ENCODE measurements at regions not wholly inside any gene's neighbourhood (a gene's known extent, or its start where the extent isn't known, plus 50 kb on each side); places are given as distances from the start of the nearest gene placed in this dataset.

GRCh38 chr4:108272046-108272445, 103.3 kb upstream of the LEF1 start:
- Histone ChIP-seq H3K9ac (ENCODE audit: low read length) (no peak overlapping the region), H2AFZ (ENCODE audit: low read depth, low read length, severe bottlenecking) (no peak overlapping the region), H3K9me2 (replicated peaks; ENCODE audit: insufficient read depth, low read length) (no peaks in the 10 kb centered on the region), H3K36me3 (ENCODE audit: low read length) (no peaks in the 10 kb centered on the region), H3K27ac (ENCODE audit: low read depth, low read length) (no peak overlapping the region), H3F3A (ENCODE audit: insufficient read depth) (no peaks in the 10 kb centered on the region), H3K27me3 (ENCODE audit: low read length) (no peaks in the 10 kb centered on the region), H3K4me2 (ENCODE audit: low read depth, low read length, poor library complexity, severe bottlenecking) (no peak overlapping the region), H3K9me3 (ENCODE audit: insufficient read depth, low read length) (no peaks in the 10 kb centered on the region), H3K79me2 (ENCODE audit: insufficient read depth, low read length) (no peaks in the 10 kb centered on the region), H3K4me3 (ENCODE audit: insufficient read depth, low read length, poor library complexity, severe bottlenecking) (no peak overlapping the region), H4K20me1 (ENCODE audit: low read depth, low read length) (no peaks in the 10 kb centered on the region)
- TF ChIP-seq CTCF (IDR thresholded peaks at IDR 0.05; ENCODE audit: insufficient read depth, low read length, poor library complexity, severe bottlenecking) (no peak), EZH2phosphoT487 (conservative IDR thresholded peaks at IDR 0.05; ENCODE audit: low read length) (no peak)

GRCh38 chr4:108270466-108271450, 102.0 kb upstream of the LEF1 start:
- Histone ChIP-seq H3K9me2 (replicated peaks; ENCODE audit: insufficient read depth, low read length) (no peaks in the 10 kb centered on the region), H4K20me1 (ENCODE audit: low read depth, low read length) (no peaks in the 10 kb centered on the region), H3K4me2 (ENCODE audit: low read depth, low read length, poor library complexity, severe bottlenecking) (no peak overlapping the region), H3K9me3 (ENCODE audit: insufficient read depth, low read length) (no peaks in the 10 kb centered on the region), H2AFZ (ENCODE audit: low read depth, low read length, severe bottlenecking) (no peak overlapping the region), H3F3A (ENCODE audit: insufficient read depth) (no peaks in the 10 kb centered on the region), H3K79me2 (ENCODE audit: insufficient read depth, low read length) (no peaks in the 10 kb centered on the region), H3K27ac (ENCODE audit: low read depth, low read length) (no peak overlapping the region), H3K36me3 (ENCODE audit: low read length) (no peaks in the 10 kb centered on the region), H3K4me3 (ENCODE audit: insufficient read depth, low read length, poor library complexity, severe bottlenecking) (no peak overlapping the region), H3K27me3 (ENCODE audit: low read length) (no peaks in the 10 kb centered on the region), H3K9ac (ENCODE audit: low read length) (no peak overlapping the region)
- TF ChIP-seq EZH2phosphoT487 (conservative IDR thresholded peaks at IDR 0.05; ENCODE audit: low read length) (no peak), CTCF (IDR thresholded peaks at IDR 0.05; ENCODE audit: insufficient read depth, low read length, poor library complexity, severe bottlenecking) (no peak)

DNA sequence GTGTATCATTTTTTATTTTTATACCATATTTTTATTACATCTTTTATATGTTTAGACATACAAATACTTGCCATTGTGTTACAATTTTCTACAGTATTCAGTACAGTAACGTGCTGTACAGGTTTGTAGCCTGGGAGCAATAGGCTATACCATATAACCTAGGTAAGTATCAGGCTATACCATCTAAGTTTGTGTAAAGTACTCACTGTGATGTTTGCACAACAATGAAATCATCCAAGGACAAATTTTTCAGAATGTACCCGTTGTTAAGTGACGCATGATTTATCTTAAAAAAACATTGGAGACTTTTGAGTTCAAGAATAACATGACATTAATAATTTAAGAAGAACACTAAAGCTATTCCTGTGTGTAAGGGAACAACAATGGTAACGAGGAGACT, 96.0 kb upstream of the LEF1 start:
- Histone ChIP-seq H3K27ac (ENCODE audit: low read depth, low read length) (no peak overlapping the region), H4K20me1 (ENCODE audit: low read depth, low read length) (no peaks in the 10 kb centered on the region), H3K4me3 (ENCODE audit: insufficient read depth, low read length, poor library complexity, severe bottlenecking) (no peak overlapping the region), H3K9me2 (replicated peaks; ENCODE audit: insufficient read depth, low read length) (no peaks in the 10 kb centered on the region), H3K36me3 (ENCODE audit: low read length) (no peaks in the 10 kb centered on the region), H3K79me2 (ENCODE audit: insufficient read depth, low read length) (no peaks in the 10 kb centered on the region), H3F3A (ENCODE audit: insufficient read depth) (no peaks in the 10 kb centered on the region), H2AFZ (ENCODE audit: low read depth, low read length, severe bottlenecking) (no peak overlapping the region), H3K4me2 (ENCODE audit: low read depth, low read length, poor library complexity, severe bottlenecking) (no peak overlapping the region), H3K27me3 (ENCODE audit: low read length) (no peaks in the 10 kb centered on the region), H3K9ac (ENCODE audit: low read length) (no peak overlapping the region), H3K9me3 (ENCODE audit: insufficient read depth, low read length) (no peaks in the 10 kb centered on the region)
- TF ChIP-seq EZH2phosphoT487 (conservative IDR thresholded peaks at IDR 0.05; ENCODE audit: low read length) (no peak), CTCF (IDR thresholded peaks at IDR 0.05; ENCODE audit: insufficient read depth, low read length, poor library complexity, severe bottlenecking) (no peak)

Data from SU-DHL-6 (cell line).